GM21737 (cell line): ENCODE measurements at regions not wholly inside any gene's neighbourhood (a gene's known extent, or its start where the extent isn't known, plus 50 kb on each side); places are given as distances from the start of the nearest gene placed in this dataset.

Source experiments
- ATAC-seq: cut with Tn5 transposase; IDR thresholded peaks from one replicate; pipeline ENCODE4 v1.9.1; 2021; ENCODE audit warnings: mild to moderate bottlenecking, moderate library complexity; ENCODE audit not compliant: unreplicated experiment

GRCh38 chr9:1738511-1739100 is 276.5 kb upstream of the SMARCA2 start:
- ATAC-seq, result no peak

DNA sequence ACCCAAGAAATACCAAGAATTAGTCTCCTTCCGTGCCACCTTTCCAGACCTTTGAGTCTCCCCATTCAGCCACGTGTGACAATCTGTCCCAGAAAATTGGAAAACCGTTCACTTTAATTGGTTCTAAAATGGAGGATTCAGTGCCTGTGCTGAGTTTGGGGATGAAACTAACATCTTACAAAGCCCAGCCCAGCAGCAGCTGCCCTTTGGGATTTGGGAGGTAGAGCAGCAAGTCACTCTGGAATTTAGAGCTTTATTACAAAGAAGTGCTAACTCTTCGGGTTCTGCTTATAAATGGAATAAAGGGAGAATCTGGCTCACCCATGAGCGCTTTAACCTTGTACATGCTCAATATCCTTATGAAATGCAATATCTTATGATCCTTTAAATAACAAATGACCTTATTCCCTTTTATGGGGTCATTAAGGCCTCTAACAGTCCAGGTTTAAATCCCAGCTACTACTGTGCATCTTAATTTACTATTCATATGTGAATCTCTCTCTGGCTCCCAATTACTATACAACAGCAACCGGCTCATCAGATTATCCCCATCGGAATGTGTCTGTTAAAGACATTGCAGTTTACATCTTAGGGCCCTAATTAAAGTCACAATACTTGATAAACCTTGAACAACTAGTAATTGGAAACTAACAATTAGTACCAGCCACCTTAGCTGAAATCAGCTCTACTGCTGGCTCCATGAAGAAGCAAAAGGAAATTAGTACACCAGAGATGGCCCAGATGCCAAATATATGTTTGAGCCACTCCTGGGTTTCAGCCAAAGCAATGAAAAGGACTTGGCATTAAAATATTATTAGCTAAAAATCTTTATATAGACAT is 271.8 kb upstream of the SMARCA2 start:
- ATAC-seq, result no peak

DNA sequence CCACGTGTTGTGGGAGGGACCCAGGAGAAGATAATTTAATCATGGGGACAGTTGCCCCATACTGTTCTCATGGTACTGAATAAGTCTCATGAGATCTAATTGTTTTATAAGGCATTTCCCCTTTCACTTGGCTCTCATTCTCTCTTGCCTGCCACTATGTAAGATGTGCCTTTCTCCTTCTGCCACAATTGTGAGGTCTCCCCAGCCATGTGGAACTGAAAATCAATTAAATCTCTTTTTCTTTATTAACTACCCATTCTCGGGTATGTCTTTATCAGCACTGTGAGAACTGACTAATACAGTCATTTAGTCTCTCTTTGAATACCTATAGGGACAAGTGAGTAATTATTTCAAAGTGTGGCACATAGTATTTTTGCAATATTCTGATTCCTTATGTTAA is 269.2 kb upstream of the SMARCA2 start:
- no peak for ATAC-seq

- no peak for ATAC-seq
Observed at GRCh38 chr9:1747417-1747967, 267.7 kb upstream of the SMARCA2 start.

DNA sequence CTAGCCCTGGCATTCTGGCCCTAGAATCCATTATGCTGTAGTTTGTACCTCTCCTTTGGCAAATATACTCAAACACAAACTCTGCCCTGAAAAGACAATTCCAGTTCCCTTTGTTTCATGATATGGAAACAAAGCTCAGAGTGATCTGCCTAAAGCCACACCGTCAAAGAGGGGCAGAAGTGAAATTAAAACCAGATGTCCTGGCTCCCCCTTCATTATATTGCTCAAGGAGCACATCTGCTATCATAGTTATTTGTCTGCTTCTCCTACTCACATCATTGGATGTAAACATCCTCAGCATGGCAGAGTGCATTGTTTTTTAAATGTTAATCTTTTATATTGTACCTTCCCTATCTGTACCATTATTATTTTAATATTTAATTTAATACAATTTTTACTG is 266.7 kb upstream of the SMARCA2 start:
- no peak for ATAC-seq

- no peak for ATAC-seq
Observed at GRCh38 chr9:1757186-1757585, 258.0 kb upstream of the SMARCA2 start.

GRCh38 chr9:1759009-1759408 is 256.1 kb upstream of the SMARCA2 start:
- ATAC-seq, result no peak

DNA sequence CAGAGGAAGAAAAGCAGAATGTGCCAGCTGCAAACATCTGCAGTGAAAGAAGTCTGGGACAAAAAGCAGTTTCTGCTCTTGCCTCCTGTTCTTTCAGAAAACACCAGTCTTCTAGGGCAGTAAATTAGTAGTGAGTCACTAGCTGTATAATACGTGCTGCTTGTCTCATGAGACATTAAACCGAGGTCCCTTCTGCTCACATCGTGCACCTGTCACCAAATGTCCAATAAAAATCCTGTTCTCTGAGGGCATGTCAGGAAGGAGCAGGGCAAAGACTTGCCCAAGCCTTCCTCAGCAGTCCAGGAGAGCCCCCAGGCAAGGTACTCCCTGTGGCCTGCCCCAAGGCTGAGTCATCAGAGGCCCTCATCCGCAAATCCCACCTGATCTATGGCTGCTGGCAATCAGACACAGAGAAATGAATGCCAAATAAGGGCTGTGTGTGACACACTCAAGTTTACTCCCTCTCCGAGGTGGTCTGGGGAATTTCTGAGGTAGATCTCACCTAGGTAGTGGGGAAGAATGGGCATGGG is 255.3 kb upstream of the SMARCA2 start:
- ATAC-seq, result no peak

GRCh38 chr9:1761807-1762206 is 253.3 kb upstream of the SMARCA2 start:
- no peak for ATAC-seq

DNA sequence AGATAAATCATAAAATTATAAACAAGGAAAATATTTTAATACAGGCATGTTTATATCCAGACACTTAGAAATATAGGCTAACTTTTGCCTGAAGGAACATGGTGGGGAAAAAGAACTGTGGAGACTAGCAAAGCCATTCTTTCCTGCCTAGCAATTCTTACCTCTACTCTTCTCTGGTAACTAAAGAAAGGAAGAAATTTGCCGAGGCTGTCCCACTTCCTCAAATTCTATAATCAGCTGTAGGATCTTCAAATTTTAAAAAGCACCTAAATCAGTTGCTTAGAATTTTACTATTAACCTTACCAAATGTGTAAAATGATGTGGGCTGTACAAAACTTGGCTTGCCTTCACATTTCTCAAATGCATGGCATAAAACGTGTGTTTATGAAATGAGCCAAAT is 249.1 kb upstream of the SMARCA2 start:
- ATAC-seq, result no peak

DNA sequence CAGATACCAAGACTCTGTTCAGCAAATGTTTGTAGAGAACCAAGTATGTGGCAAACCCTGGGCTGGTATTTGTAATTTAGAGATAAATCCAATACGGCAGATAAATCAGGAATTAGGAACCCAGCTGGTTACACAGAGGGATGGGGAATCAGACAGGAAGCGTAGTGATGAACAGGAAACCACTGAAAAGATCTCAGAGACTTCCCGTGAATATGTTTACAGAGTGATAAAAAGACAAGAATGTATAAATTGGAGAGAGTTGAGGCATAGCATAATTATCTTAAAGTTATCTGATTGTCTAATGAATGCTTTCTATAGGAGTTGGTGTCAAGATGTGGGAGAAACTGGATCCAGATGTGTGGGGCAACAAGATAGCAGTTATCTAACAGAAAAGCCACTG is 246.6 kb upstream of the SMARCA2 start:
- no peak for ATAC-seq

GRCh38 chr9:1771094-1771789 is 243.9 kb upstream of the SMARCA2 start:
- ATAC-seq, result no peak

DNA sequence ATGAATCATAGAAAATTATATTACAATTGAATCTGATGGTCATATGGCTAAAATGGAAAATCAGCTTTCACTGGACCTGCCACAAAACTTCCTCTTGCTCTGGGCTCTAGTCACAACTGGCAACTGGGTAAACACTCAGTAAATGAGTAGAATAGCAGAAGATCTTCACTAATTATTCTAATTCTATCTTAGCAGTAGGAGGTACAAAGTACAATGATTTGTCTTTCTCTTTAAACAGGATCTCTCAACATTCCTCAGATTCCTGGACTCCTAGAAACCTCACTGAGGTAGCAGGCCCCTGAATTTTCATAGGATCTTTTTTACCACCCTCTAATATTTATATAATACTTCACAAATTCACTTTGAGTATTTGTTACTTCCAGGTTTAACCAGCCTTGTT is 239.9 kb upstream of the SMARCA2 start:
- ATAC-seq, result no peak

GRCh38 chr9:1776668-1777067 is 238.5 kb upstream of the SMARCA2 start:
- ATAC-seq, result no peak

- ATAC-seq, result no peak
Observed at GRCh38 chr9:1791191-1791590, 224.0 kb upstream of the SMARCA2 start.

DNA sequence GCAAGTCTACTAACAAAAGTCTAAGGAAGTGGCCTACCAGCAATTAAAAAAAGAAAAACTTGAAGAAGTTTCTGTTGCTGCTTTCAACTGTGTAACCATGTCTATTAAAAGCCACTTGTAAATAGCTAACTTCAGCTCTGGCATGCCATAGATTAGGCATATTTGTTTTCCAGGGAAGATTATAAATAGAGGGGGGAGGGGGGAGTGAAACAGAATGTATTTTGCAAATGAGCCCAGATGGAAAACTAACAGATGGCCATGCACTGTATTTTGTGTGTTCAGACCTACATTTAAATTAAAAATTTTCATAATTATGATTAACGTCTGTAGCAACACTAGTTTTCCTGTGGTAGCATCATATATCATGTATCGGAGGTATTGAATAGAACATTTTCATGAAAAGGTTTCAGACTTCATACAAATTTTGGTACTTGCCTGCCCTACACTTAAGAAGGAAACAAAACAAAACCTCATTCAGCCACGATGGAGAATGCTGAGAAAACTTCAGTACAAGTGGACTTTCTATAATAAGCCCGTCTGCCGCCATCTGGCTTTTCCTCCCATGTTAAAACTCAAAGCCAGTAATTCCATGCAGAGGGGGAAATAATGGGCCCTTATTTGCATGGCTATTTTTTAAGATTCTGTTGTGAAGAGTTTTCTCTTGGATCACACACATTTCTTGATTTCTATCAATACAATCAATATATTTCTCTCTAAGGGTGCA is 220.4 kb upstream of the SMARCA2 start:
- ATAC-seq, result no peak

DNA sequence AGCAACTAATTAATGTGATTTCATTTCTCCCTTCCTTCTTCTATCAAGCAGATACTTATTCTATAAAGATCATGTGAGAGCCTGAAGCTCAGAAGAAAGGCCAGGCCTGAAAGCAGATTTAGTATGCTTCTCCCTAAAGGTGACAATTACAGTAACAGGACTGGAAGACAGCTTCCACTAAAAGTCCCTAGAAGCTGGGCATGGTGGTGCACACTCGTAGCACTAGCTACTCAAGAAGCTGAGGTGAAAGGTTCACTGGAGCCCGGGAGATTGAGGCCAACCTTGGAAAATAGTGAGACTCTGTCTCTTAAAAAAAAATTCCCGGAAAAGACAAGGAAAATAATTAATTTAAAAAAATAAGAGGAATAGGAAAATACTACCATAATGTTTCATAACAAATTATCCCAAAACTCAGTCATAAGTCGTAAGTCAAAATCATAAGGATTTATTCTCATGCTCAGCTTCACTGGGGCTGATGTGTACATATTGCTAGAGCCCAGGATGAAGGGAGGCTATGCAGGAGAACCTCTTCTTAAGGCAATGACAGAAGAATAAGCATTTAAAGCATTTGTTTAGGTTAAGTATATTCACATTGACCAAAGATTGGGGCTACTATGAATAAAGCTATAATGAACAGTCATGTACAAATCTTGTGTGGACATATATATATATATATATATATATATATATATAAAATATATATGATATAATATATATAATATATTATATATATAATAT is 210.8 kb upstream of the SMARCA2 start:
- ATAC-seq, result no peak

DNA sequence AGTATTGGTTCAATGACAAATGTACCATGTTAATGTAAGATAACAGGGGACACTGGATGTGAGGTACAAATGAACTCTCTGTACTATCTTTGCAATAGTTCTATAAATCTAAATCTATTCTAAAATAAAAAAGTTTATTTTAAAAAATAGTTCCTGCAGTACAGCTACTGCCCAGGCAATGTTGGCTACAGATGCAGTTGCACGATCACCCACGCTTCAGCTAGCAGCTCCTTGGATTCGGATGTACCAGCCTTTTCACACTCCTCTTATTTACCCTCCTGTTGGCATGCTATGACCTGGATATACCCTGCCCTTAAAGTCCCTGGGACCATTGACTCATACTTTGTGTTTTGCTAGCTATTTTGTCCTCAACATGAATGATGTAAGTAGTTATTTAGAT is 185.4 kb upstream of the SMARCA2 start:
- no peak for ATAC-seq

GRCh38 chr9:1832960-1833359 is 182.2 kb upstream of the SMARCA2 start:
- ATAC-seq, result no peak

DNA sequence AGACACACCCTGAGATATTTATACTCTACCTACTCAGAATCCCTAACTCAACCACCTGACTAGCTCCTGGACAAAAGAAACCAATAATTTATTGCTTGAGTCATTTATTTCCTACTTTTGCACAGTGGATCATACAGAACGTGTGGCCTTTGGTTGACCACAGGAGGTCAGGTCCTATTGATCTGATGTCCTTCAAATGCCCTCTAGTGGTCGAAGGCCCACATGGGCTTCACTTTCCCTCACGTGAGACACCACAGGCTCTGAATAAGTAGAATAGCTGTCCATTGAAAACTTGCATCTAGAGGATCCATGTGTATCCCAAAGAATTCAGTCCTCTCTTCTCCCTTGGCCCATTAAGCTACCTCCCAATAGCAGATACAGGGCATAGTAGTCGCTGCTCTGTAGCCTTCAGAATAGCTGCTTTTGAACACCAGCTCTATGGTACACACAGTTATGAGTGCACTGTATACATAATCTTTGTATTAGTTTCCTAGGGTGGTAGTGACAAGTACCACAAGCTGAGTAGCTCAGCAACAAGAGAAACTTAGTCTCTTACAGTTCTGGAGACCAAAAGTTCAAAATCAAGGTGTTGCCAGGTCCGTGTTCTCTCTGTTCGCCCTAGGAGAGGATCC is 177.6 kb upstream of the SMARCA2 start:
- ATAC-seq, result no peak
